Suppressor macrophage treated with lipopolysaccharide for 1 hour (primary cell): ENCODE measurements at regions not wholly inside any gene's neighbourhood (a gene's known extent, or its start where the extent isn't known, plus 50 kb on each side); places are given as distances from the start of the nearest gene placed in this dataset.

Source experiments
- DNase-seq, 3 donors: peaks; one replicate each; pipeline ENCODE4 v3.0.0-alpha.2; 2020 to 2022

DNA sequence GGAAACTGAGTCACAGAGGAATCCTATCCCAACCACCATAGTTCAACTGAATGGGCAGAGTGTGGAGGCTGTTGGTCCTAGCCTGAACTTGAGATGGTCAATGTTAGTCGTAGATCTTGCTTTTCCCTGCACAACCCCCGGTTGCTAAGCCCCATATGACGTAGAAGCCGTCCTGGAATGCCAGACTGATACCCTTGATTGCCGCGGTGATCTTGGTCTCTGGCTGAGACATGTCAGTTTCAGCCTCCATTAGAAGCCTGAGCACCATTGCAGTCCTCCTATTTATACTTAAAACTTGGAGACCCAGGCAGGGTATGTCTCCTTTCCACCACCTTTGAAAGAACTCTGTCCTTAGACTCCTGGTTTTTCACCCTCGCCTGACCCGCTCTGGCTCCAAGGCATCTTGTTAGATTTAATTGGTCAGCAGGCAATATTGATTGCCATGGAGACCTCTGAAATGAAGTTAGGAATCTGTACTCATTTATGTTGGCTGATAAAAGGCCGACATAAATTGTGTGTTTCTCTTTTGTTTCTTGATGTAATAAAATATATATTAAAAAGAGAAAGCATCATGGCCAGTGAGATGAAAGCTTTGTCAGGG lies 53.4 kb downstream of the RPLP1 start:
- DNase-seq: no peak

DNA sequence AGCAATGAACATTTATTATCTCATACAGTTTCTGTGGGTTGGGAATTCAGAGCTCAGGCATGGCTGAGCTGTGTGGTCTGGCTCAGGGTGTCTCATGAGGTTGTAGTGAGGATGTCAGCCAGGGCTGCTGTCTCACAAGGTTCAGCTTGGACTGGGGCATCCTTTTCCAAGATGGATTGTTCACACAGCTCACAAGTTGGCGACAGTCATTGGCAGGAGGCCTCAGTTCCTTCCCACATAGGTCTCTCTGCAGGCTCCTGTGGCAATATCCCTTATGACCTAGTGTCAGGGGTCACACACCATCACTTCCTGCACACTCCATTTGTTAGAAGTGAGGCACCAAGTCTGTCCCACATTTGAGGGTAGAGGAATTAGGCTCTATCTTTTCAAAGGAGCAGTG lies 56.0 kb downstream of the RPLP1 start:
- peak; percentile 18 to 31 (median 25) for DNase-seq

DNA sequence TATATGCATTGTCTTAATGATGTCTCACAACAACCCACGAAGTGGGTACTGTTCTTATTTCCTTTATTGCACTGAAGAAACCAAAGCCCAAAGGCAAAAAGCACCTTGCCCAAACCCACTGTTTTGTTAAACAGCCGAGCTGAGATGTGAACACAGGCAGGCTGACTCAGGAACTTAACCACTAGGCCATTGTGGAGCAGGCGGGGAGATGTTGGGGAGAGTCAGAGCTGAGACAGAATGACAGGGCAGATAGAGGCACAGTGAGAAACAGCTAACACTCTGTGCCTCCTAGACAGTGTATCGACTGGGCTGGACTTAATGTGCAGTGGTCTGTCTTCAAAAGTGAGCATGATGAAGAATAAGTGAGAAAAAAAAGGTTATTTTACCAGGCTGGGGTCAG lies 56.5 kb downstream of the RPLP1 start:
- DNase-seq: peak in 2 of 3 donors; percentile 11 to 15

DNA sequence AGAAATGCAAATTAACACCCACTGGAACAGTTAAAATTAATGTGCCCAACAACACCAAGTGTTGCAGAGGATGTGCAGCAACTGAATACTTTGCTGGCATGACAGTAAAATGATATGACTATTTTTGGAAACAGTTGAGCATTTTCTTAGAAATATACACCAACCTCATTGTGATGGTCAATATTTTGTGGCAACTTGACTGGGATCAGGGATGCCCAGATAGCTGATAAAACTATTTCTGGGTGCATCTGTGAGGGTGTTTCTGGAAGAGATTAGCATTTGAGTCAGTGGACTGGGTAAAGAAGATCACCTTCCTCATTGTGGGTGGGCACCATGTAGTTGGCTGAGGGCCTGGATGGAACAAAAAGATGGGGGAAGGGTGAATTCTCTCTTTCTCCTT lies 57.9 kb downstream of the RPLP1 start:
- DNase-seq: peak in 1 of 3 donors; percentile 10

DNA sequence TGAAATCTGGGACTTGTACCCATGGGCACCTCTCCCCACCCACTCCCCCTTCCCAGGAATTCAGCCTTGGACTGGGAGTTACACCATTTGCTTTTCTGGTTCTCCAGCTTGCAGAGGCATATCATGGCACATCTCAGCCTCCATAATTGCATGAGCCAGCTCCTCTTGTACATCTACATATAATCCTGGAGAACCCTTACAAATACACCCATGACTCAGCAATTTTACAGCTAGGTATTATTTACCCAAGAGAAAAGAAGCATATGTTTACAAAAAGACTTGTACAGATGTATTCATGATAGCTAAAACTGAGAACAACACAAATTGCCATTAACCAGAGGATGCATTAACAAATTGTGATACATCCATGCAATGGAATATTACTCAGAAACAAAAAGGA lies 58.4 kb downstream of the RPLP1 start:
- no peak for DNase-seq

DNA sequence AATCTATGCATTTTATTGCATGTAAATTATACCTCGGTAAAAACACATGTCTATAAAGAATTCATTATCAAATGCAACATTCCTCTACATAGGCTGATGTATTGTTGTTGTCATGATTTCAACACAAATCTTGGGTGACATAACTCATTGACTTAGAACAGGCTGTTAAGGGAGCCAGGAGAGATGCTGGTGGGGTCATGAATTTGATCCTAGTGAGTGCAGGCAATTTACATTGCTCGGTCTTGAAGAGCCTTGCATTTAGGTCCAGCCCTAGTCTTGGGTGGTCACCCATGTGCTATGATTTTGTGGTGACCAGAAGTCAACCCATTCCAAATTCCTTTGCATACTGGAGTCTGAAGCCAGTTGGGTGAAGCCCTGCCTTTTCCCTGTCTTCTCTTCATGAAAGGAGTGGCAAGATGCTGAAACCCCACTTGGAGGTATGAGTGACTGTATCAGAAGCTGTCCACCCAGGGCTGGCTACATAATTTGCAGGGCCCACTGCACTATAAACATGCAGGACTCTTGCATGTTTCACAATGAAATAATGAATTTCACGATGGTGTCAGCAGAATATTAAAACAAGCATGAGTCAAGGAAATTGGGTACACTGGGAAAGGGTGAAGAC lies 59.2 kb downstream of the RPLP1 start:
- DNase-seq: no peak

DNA sequence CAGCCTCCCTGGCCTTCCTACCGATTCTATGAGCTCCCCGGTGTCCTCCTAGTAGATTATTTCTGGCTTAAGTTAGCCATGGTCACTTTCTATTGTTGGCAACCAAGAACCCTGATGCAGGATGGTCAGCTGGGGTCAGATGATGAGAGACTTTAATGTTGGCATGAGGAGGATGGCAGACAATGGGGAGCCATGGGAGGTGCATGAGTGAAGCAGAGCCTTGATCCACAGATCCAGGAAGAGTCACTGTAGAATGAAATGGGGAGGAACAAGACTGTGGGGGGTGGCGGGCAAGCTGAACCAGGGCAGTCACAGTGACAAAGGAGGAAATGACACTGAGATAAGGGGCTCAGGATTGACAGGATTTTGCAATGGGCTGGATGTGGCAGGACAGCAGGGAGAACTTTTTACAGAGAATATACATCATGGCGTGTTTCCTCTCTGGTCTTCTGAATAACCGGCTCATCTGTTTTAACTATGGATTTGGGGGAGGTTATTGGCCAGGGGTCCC lies 60.9 kb downstream of the RPLP1 start:
- peak in 2 of 3 donors; percentile 16 to 28 for DNase-seq

DNA sequence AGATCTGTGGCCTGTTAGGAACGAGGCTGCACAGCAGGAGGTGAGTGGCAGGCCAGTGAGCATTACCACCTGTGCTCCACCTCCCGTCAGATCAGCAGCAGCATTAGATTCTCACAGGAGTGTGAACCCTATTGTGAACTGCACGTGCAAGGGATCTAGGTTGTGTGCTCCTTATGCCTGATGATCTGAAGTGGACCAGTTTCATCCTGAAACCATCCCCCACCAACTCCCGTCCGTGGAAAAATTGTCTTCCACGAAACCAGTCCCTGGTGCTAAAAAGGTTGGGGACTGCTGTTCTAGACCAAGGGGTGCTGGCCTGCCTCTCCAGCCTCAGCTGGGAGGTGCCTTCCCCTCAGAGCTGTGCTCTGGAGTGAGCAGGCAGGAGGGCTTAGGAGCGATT lies 61.4 kb downstream of the RPLP1 start:
- DNase-seq: no peak

DNA sequence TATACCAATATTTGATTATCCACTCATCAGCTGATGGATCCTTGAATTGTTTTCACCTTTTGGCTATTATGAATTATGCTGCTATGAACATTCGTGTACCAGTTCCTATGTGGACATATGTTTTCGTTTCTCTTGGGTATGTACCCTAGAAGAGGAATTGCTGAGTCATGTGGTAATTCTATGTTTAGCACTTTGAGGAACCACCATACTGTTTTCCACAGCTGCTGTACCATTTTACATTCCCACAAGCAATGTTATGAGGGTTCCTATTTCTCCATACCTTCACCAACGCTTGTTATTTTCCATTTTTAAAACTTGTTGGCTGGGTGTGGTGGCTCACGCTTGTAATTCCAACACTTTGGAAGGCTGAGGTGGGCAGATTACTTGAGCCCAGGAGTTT lies 62.9 kb downstream of the RPLP1 start:
- DNase-seq: peak; percentile 36 to 64 (median 55)

DNA sequence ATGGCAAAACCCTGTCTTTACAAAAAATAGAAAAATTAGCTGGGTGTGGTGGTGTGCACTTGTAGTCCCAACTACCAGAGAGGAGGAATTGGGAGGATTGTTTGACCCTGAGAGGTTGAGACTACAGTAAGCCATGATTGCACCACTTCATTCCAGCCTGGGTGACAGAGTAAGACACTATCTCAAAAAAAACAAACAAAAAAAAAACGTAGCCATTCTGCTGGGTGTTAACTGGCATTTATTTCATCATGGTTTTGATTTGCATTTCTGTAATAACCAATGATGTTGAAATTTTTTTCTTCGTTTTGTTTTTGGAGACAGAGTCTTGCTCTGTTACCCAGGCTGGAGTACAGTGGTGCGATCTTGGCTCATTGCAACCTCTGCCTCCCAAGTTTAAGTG lies 63.3 kb downstream of the RPLP1 start:
- peak; percentile 11 to 42 (median 19) for DNase-seq

DNA sequence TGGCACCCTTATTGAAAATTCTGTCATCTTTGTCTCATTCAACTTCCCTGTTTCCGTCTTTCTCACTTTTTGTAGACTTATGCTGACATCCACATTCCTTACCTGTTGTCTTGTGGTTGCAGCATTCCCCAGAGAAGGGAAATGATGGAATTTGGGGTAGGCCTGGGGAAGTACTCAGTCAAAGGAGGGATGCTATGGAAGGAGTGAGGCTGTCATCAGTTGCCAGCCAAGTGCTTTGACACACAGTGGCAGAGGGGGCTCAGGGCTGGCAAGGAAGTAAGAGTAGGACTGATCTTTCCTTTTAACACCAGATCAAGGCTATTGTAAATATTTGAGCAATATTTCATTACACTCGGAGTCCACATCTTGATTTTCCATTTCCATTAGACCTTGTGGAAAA lies 64.4 kb downstream of the RPLP1 start:
- DNase-seq: no peak

DNA sequence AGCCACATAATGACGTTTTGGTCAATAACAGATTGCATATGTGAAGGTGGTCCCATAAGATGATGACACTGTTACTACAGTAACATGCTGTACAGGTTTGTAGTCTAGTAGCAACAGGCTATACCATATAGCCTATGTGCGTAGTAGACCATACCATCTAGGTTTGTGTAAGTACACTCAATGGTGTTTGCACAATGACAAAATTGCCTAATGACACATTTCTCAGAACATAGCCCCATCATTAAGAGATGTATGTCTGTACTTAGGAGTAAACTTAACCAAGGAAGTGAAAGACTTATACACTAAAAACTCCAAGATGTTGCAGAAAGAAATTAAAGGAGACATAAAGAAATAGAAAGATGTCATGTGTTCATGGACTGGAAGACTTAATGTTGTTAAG lies 66.2 kb downstream of the RPLP1 start:
- DNase-seq: peak in 2 of 3 donors; percentile 23 to 25

DNA sequence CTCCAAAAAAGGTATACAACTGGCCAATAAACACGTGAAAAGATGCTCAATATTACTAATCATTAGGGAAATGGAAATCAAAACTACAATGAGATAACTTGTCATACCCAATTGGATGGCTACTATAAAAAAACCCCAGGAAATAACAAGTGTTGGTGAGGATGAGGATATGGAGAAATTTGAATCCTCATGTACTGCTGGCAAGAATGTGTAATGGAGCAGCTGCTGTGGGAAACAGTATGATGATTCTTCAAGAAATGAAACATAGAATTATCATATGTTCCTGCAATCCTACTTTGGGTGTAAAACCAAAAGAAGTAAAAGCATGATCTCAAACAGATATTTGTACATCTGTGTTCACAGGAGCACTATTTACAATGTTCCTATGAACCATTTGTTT lies 67.4 kb downstream of the RPLP1 start:
- DNase-seq: peak in 2 of 3 donors; percentile 22 to 61

DNA sequence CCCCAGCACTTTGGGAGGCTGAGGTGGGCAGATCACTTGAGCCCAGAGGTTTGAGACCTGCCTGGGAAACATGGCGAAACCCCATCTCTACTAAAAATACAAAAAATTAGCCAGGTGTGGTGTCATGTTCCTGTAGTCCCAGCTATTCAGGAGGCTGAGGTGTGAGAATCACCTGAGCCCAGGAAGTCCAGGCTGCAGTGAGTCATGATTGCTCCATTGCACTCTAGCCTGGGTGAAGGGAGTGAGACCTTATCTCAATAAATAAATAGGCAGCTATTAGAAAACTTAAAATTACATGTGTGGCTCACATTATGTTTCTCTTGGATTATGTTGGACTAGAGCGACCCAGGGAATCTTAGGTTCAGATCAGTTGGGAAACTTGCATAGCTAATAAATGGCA lies 69.7 kb downstream of the RPLP1 start:
- no peak for DNase-seq

DNA sequence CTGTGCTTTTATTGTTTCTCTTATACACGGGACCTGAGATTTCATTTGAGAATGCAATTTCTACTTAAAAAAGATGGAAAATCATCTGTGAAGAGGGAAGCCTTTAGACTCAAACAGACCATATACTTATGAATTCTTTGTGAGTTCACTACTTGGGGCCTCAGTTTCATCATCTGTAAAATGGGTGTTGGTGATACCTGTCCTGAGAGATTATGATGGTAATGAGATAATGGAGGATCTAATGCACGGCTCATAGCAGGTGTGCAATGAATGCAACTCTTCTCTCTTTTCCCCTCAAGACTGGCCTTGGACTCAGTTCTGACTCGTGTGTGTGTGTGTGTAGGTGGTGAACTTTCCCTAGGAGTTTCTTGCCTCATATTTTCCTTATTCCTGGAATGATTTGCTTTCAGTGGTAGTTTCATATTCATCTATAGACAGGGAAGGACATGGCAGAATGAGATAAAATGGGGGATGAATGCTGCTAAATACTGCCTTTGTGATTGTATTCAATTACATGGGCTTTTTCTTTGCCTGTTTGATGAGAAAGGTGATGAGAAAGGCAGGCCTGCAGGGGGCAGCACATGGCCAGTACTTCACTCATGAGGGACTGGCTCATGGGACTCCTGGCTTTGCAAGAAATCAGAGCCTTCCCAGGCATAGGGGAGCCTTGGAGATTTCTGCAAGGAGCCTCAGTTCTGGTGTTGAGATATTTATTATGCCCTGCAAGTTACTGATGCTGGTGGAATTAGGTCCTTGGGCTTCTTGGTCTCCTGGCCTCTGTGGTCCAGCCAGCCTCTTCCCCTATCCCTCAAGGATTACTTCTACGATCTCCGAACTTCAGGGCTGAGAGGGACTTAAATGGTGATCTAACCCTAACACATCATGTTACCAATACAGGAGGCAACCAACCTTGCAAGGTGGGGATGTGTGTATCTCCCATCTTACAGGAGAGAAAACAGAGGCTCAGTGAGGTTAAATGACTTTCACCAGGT lies 70.7 kb downstream of the RPLP1 start:
- DNase-seq: peak; percentile 64 to 83 (median 78)

DNA sequence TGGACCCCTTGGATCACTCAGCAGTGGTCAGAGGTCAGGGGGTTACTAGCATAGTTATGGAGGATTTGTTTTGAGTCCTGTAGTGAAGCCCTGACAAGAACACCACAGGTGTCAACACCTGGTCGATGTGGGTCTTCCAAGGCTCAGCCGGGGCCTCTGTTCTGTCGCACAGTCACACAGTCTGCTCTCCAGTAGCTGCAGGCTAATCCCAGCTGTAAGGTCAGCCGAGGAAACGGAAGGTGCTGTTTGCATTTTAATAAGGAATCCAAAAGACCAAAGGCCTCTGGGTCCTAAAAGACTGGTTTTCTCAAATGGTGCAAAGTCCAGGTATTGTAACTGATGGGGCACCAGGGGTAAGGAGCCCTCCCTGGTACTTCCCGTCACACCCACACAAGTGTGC lies 71.7 kb downstream of the RPLP1 start:
- no peak for DNase-seq

DNA sequence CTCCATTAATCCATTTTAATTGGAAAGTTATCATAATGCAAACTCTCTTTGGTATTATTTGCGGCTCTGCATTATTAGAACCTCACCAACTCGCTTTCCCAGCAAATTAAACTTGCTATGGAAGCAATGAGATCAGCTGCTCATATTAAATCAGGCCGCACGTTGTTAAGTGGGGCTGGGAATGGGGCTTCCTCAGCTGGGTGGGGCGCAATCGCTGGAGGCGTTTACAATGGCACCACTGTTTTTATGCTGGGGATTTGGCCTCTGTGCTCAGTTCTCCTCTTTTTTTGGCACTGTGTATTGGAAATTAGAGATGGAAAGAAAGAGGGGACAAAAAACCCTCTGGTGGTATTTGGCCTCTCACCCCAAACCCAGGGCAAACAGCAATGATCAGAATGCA lies 72.2 kb downstream of the RPLP1 start:
- no peak for DNase-seq

DNA sequence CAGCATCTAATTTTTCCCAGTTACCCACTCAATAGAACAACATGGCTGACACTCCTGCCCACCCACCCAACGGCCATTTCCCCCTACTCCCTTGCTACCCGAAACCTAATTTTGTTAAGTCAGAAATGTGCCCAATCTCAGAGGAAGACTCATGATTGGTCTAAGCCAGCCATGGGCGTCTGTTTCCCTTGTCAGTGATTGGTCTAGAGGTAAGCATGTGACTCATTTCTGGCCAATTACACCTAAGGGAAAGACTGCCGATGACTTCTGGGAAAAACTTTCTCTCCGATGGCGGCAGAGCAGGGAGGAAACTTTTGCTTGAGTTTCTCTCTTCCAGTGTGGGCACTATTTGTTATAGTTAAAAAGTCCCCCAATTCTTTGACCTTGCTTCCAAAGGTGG lies 72.9 kb downstream of the RPLP1 start:
- DNase-seq: no peak

DNA sequence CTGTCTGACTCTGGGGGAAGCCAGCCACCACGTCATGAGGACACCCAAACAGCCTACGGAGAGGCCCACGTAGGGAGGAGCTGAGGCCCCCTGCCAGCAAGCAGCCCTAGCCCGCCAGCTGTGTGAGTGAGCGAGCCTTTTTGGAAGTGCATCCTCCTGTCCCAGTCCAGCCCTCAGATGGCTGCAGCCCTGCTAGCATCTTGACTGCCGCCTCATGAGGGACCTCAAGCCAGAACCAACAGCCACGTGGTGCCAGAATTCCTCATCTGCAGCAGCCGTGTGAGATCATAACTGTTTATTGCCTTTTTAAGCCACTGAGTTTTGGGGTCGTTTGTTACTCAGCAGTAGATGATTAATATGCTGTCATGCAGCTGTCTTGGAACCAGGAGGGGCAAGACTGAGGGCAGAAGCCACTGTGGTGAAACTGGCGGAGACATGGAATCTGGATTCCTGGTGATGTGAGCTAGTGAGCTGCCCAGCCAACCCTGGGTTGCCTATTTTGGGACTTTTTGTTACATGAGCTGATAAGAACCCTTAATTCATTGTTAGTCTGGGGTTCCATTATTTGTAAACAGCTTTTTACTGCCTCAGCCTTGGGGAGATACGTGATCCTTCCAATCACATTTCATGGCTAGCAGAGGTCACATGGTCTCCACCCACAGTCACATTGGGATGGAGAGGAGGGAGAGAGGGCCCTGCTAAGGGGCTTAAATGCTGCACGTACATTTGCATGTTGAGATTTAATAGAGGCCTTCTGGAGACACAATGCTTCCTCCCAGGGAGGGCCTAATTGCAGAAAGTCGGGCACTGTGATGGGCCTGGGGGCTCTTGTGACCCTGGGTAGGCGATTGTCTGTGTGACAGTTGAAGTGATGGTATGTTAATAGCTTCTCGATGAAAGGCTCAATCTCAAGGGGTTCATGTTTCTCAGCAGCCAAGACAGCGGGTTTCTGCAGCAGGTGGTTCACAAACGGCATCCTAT lies 73.8 kb downstream of the RPLP1 start:
- peak in 2 of 3 donors; percentile 7 to 24 for DNase-seq

DNA sequence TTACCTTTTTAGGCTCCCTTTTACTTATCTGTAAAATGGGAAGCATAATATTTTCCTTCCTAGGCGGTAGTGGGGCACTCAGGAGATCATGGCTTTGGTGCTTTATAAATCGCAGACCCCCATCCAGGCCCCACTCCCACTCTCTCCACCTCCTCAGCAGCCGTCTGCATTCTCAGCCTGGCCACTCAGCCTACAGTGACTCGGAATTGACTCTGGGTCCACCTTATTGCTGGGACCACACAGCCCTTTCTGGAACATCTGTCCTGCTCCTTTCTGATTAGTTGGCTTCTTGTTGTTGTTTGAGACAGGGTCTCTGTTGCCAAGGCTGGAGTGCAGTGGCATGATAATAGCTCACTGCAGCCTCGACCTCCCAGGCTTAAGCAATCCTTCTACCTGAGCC lies 76.5 kb downstream of the RPLP1 start:
- no peak for DNase-seq

DNA sequence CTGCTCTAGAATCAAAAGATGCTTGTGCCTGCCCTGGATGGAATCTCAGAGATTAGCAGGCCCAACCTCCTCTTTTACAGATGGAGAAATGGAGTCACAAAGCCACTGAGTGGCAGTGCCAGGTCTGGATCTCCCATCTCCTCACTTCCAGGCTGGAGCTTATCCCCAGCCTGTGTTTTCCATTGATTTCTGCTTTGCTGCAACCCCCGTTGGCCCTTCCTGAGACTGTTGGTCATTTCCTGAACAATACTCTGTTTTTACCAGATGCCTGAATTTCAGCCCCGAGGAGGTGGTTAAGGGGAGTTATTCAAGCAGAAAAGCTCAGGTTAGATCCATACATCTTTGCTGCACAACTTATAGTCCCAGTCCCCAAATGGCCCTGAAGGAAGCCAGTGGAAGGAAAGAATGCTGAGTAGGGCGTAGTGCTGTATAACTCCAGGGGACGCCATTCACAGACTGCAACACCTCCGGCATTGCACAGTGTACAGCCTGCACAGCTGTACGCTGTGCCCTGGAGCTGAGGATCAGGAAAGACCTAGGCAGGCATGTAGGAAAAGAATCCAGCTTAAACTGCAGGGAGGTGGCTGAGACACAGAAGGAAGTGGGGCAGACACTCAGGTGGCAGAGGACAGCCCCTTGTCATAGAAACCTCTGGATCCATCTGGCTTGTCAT lies 77.5 kb downstream of the RPLP1 start:
- DNase-seq: no peak
